Smooth muscle cell of the brain vasculature (primary cell): ENCODE measurements at regions not wholly inside any gene's neighbourhood (a gene's known extent, or its start where the extent isn't known, plus 50 kb on each side); places are given as distances from the start of the nearest gene placed in this dataset.
"Not testable (repeated sequence)": the region's sequence is repeated elsewhere in the genome, so short reads cannot be mapped to it uniquely, and the experiment has no call there.

Experiments used
- DNase-seq: peaks from one replicate; pipeline ENCODE4 v3.0.0-alpha.2; 2012; ENCODE audit warnings: low read depth, low spot score

- DNase-seq, result no peak
Observed at GRCh38 chr3:118480101-118480860, 554.4 kb downstream of the IGSF11 start.

GRCh38 chr3:118485693-118486092, 549.0 kb downstream of the IGSF11 start:
- DNase-seq, result no peak

GRCh38 chr3:118487734-118488133, 546.9 kb downstream of the IGSF11 start:
- no peak for DNase-seq

GRCh38 chr3:118488732-118489131, 545.9 kb downstream of the IGSF11 start:
- no peak for DNase-seq

- no peak for DNase-seq
Observed at GRCh38 chr3:118495206-118495605, 539.4 kb downstream of the IGSF11 start.

GRCh38 chr3:118497274-118497673, 537.4 kb downstream of the IGSF11 start:
- DNase-seq, result no peak

- no peak for DNase-seq
Observed at GRCh38 chr3:118501152-118501551, 533.5 kb downstream of the IGSF11 start.

GRCh38 chr3:118504906-118505305, 529.7 kb downstream of the IGSF11 start:
- no peak for DNase-seq

- DNase-seq, result no peak
Observed at GRCh38 chr3:118505784-118506183, 528.9 kb downstream of the IGSF11 start.

GRCh38 chr3:118511402-118511801, 523.2 kb downstream of the IGSF11 start:
- DNase-seq, result no peak

- no peak for DNase-seq
Observed at GRCh38 chr3:118512301-118512700, 522.3 kb downstream of the IGSF11 start.

GRCh38 chr3:118525077-118525476, 509.6 kb downstream of the IGSF11 start:
- DNase-seq, result no peak

- no peak for DNase-seq
Observed at GRCh38 chr3:118526758-118527513, 507.7 kb downstream of the IGSF11 start.

GRCh38 chr3:118527514-118528044, 507.1 kb downstream of the IGSF11 start:
- no peak for DNase-seq

GRCh38 chr3:118529554-118529953, 505.1 kb downstream of the IGSF11 start:
- no peak for DNase-seq

GRCh38 chr3:118530350-118530922, 504.2 kb downstream of the IGSF11 start:
- DNase-seq, result no peak

GRCh38 chr3:118530927-118531356, 503.7 kb downstream of the IGSF11 start:
- DNase-seq, result not testable (repeated sequence)

GRCh38 chr3:118531816-118532215, 502.8 kb downstream of the IGSF11 start:
- DNase-seq, result no peak

GRCh38 chr3:118533676-118534075, 501.0 kb downstream of the IGSF11 start:
- no peak for DNase-seq

- no peak for DNase-seq
Observed at GRCh38 chr3:118534519-118534918, 500.1 kb downstream of the IGSF11 start.

- no peak for DNase-seq
Observed at GRCh38 chr3:118536764-118537163, 497.9 kb downstream of the IGSF11 start.

- no peak for DNase-seq
Observed at GRCh38 chr3:118537454-118537853, 497.2 kb downstream of the IGSF11 start.
